GM23338 (cell line): ENCODE measurements at regions not wholly inside any gene's neighbourhood (a gene's known extent, or its start where the extent isn't known, plus 50 kb on each side); places are given as distances from the start of the nearest gene placed in this dataset.

ENCODE experiments used
- CREB1 ChIP-seq: fragments of 250-450 bp; sonication (Bioruptor Pico); IDR thresholded peaks from 2 replicates; pipeline ENCODE4 v1.5.0; 2020; ENCODE audit warnings: low read depth, mild to moderate bottlenecking, moderate library complexity
- CTCF ChIP-seq, 2 experiments: fragments of 200-600 bp in 1 of 2; sonication (generic) in 1 of 2; conservative IDR thresholded peaks; 2 replicates each; pipeline versions ENCODE4 v1.5.1 to v1.6.1; 2016 to 2017; ENCODE audit warnings: antibody characterized with exemption in 2 of 2, low read depth in 2 of 2, mild to moderate bottlenecking in 2 of 2, moderate library complexity in 1 of 2
- EZH2 ChIP-seq: fragments of 200-600 bp; sonication (generic); IDR thresholded peaks from one replicate; pipeline ENCODE4 v1.8.0; 2017; ENCODE audit warnings: antibody characterized with exemption, mild to moderate bottlenecking, low read depth; ENCODE audit not compliant: unreplicated experiment
- EZH2phosphoT487 ChIP-seq: fragments of 200-600 bp; sonication (generic); IDR thresholded peaks from one replicate; pipeline ENCODE4 v1.8.1; 2018; ENCODE audit warnings: antibody characterized with exemption; ENCODE audit not compliant: unreplicated experiment
- NANOG ChIP-seq: IDR thresholded peaks from 2 replicates; pipeline ENCODE4 v1.6.1; 2016; ENCODE audit warnings: antibody characterized with exemption, borderline replicate concordance
- POLR2AphosphoS5 ChIP-seq: IDR thresholded peaks from 2 replicates; pipeline ENCODE4 v1.6.1; 2016; ENCODE audit warnings: antibody characterized with exemption, low read depth
- ZNF114 ChIP-seq: fragments of 250-450 bp; sonication (Bioruptor Pico); IDR thresholded peaks from 2 replicates; pipeline ENCODE4 v1.5.0; 2020; ENCODE audit warnings: mild to moderate bottlenecking, moderate library complexity
- TF ChIP-seq, protein P1 (sequence below): IDR thresholded peaks from one replicate; pipeline ENCODE4 v1.6.1; 2018; ENCODE audit warnings: antibody characterized with exemption; ENCODE audit not compliant: unreplicated experiment
- TF ChIP-seq, protein P2 (sequence below): IDR thresholded peaks from 2 replicates; pipeline ENCODE4 v1.6.1; 2016; ENCODE audit warnings: antibody characterized with exemption

- TF ChIP-seq, protein P1, sequence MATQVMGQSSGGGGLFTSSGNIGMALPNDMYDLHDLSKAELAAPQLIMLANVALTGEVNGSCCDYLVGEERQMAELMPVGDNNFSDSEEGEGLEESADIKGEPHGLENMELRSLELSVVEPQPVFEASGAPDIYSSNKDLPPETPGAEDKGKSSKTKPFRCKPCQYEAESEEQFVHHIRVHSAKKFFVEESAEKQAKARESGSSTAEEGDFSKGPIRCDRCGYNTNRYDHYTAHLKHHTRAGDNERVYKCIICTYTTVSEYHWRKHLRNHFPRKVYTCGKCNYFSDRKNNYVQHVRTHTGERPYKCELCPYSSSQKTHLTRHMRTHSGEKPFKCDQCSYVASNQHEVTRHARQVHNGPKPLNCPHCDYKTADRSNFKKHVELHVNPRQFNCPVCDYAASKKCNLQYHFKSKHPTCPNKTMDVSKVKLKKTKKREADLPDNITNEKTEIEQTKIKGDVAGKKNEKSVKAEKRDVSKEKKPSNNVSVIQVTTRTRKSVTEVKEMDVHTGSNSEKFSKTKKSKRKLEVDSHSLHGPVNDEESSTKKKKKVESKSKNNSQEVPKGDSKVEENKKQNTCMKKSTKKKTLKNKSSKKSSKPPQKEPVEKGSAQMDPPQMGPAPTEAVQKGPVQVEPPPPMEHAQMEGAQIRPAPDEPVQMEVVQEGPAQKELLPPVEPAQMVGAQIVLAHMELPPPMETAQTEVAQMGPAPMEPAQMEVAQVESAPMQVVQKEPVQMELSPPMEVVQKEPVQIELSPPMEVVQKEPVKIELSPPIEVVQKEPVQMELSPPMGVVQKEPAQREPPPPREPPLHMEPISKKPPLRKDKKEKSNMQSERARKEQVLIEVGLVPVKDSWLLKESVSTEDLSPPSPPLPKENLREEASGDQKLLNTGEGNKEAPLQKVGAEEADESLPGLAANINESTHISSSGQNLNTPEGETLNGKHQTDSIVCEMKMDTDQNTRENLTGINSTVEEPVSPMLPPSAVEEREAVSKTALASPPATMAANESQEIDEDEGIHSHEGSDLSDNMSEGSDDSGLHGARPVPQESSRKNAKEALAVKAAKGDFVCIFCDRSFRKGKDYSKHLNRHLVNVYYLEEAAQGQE, result no peak
- TF ChIP-seq POLR2AphosphoS5 (no peak), CTCF (conservative IDR thresholded peaks at IDR 0.05; ENCODE audit: low read depth in 2 of 2) (no peak), EZH2 (no peak), CREB1 (CRISPR knock-in tag) (no peak), ZNF114 (CRISPR knock-in tag) (no peak), EZH2phosphoT487 (no peak), NANOG (no peak)
- TF ChIP-seq, protein P2, sequence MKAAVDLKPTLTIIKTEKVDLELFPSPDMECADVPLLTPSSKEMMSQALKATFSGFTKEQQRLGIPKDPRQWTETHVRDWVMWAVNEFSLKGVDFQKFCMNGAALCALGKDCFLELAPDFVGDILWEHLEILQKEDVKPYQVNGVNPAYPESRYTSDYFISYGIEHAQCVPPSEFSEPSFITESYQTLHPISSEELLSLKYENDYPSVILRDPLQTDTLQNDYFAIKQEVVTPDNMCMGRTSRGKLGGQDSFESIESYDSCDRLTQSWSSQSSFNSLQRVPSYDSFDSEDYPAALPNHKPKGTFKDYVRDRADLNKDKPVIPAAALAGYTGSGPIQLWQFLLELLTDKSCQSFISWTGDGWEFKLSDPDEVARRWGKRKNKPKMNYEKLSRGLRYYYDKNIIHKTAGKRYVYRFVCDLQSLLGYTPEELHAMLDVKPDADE, result no peak
Measured at GRCh38 chr5:105899726-105900125, 1771.0 kb downstream of the EFNA5 start.
